AG08395 (cell line): ENCODE measurements at regions not wholly inside any gene's neighbourhood (a gene's known extent, or its start where the extent isn't known, plus 50 kb on each side); places are given as distances from the start of the nearest gene placed in this dataset.

ENCODE experiments used
- DNase-seq: peaks from one replicate; pipeline ENCODE4 v3.0.0; 2012; ENCODE audit warnings: mixed read lengths, low spot score

DNA sequence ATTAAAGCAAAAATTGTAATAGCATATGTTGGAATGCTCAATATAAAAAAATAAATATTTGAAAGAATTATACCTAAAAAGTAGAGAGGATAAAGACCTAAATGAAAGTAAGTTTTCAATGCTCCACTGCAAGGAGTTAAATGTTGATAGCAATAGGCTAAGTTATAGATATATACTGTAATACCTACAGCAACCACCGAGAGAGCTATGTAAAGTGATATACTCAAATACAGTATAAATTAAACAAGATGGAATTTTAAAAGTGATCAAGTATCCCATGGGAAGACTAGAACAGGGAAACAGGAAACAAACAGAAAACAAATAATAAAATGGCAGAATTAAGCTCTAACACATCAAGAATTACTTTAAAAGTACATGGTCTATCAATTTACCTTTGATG is 73.9 kb downstream of the CASP3 start:
- DNase-seq, result no peak

DNA sequence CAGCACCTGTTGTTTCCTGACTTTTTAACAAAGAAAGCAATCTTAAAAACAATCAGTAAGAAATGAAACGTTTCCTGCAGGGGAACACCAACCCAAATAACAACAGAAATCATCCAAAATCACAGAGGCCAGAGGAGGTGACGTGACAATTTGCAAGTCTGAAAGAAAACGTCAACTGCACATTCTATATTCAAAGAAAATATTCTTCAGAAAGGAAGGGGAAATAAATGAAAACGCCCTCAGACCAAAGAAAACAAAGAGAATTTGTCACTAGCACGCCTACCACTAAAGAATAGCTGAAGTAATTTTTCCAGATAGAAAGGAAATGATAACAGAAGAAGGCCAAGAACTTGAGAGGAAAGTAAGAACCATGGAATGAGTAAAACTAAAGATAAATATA is 74.4 kb downstream of the CASP3 start:
- DNase-seq, result no peak

DNA sequence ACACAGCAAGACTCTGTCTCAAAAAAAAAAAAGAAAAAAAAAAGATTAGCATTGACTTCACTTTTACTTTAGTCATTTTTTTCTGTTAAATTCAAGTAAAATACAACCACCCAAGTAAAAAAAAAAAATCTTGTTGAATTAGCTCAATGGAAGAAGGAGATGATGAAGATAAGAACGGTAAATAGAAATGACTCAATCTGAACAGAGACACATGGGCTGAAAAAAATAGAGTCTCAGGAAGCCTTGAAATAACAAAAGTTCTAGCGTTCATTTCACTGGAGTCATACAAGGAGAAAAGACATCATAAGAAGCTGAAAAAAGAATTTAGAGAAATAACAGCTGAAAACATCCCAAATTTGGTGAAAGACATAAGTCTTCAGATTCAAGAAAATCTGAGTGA is 75.5 kb downstream of the CASP3 start:
- DNase-seq, result no peak

DNA sequence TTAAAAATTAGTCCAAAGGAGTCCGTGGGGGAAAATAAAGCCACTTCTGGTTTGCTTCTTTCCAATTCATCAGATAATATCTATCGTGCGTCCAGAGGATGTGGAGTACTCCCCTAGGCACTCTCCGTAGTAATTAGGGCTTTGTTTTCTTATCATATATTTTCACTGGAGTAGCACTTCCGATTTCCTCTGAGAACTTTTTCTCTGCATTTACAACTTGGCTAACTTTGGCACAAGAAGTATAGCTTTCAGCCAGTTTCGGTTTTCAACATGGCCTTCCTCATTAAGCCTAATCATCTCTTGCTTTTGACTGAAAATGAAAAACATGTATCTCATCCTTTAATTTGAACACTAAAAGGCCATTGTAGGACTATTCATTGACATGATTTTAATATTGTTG is 80.5 kb downstream of the CASP3 start:
- DNase-seq, result no peak

DNA sequence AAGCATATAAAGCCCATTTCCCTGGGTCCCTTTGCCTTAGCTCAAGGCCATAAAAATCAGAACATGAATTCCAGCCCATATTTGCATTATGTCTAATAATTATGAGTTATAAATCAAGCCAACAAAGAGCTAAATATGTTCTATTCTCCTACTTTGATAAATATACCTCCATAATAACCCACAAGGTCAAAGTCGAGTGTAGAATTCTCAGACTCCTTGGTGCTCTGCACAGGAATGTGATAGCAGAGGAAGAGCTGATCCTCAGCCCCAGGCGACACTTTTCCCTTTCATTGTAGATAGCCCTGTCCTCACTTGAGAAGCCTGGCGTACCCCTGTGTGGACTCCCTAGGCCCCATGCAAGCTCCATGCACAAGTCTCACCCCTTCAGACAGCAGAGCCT is 85.6 kb downstream of the CASP3 start:
- DNase-seq, result no peak

DNA sequence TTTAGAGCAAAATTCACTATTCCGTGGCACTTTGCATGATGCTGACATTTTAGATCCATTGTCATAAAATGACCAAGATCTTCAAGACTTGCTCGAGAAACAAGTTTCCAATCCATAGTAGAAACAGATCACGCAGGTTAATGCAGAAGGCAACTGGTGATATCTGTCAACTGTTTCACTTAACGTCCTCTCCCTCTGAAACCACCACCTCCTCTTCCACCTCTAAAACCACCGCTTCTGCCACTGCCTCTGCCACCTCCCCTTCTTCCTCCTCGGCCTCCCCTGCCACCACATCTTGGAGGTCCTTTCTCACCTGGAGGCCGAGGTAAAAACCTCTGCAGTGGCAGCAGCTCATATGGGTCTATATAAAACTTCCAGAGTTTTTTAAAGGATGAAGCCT is 84.6 kb upstream of the IRF2 start:
- no peak for DNase-seq

DNA sequence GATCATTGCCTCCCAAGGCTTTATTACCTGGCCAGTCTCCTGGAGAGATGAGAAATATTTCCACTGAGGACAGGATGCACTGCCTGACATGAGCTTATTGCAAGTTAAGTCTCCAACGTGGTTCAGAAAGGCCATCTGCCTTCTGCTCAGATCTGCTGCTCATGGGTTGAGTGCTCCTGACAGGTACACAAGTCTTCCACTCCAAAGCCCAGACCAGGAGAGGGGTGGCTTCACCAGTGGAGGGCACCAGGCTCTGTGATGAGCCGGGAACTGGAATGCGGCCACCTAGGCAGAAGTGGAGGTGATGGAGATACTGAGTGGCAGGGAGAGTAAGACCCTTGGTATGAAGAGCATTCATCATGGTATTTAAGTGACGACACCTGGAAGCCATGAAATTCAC is 79.5 kb upstream of the IRF2 start:
- no peak for DNase-seq

DNA sequence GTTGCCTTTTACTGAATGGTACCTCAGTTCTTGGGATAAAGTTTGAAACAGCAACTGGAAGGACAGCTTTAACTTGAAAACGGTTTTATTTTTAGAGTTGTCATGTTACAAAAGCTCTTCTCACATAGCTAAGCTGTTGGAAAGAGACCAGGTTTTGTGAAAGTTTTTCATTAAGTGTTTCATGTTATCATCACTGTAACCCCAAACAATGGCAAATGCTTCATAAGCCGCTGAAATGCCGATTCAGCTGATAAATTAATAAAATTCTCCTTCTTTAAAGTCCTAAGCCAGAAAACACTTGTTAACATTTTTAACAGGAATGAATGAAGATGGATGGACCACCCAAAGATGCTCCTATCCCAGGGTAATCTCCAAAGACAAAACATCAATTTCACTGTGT is 76.1 kb upstream of the IRF2 start:
- DNase-seq, result no peak

DNA sequence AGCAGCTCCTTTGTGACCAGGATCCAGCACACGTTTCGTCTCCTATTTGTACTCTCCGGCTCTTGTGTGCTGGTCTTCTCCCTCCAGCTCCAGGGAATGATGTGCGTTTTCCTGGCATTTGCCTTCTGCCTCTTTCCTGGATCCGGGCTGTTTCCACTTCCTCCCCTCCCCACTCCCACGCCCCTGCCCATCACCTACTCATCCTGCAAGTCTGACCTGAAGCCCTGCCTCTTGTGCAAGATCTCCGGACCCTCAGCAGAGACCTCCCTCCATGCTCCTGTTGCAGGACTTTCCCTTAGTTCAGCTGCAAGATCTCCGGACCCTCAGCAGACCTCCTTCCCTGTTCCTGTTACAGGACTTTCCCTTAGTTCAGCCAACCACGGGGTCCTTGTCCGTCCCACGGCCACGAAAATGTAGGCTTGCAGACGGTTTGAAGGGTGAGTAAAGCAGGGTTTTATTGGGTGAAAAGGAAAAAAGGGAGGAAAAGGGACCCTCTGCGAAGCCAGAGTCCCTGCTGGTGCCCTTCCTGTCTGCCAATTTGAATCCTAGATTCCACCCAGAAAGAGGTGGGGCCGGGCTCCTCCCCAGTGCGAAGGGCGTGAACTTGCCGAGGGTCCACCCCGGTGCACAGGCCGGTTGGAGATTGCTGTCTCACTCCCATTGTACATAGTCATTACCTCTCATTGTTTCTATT is 74.4 kb upstream of the IRF2 start:
- no peak for DNase-seq

DNA sequence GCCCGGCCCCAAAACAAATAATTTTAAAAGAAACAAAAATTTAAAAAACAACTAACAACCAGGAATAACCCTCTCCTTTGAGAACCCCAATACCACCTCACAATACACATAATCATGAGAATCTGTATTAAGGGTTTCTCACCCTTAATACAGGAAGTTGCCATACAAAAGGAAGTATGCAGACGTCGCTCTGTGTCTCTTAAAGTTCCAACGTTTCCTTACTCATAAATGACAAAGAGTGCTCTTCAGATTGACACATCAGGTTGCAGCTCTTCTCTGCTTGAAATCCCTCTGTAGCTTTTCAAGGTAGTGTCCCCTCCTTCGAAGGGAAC is 73.9 kb upstream of the IRF2 start:
- DNase-seq, result no peak

DNA sequence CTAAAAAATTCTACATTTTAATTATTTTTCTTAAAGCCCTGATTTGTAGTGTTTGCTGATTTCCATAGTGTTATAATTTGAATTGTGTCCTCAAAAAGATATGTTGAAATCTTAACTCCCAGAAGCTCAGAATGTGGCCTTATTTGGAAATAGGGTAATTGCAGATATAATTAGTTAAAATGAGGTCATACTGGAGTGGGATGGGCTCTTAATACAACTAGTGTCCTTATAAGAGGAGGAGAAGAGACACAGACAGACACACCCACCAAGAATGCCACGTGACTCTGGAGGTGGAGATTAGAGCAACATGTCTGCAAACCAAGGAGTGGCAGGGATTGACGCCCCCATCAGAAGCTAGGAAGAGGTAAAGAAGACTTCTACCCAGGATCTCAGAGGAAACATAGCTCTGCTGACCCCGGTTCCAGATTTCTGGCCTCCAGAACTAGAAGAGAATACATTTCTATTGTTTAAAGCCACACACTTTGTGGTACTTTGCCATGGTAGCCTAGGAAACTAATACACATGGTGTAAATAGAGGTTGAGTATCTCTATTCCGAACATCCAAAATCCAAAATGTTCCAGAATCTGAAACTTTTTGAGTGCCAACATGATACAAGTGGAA is 70.5 kb upstream of the IRF2 start:
- no peak for DNase-seq

DNA sequence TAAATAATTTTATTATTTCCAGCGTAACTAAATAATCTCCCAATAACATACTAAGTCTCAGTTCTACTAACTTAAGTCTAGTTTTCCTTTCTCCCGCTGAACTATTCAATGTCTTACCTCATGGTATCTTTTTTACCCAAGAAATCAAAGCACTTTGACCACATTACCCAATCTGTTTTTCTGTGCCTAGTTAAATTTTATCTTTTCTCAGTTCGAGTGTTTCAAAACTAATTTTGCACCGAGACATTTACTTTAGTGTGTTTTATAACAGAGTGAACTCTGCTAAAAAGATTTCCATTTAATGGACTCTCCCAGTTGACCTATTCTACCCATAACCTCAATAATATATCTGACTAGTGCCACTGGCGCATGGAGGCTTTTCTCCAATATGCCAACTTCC is 67.6 kb upstream of the IRF2 start:
- no peak for DNase-seq

DNA sequence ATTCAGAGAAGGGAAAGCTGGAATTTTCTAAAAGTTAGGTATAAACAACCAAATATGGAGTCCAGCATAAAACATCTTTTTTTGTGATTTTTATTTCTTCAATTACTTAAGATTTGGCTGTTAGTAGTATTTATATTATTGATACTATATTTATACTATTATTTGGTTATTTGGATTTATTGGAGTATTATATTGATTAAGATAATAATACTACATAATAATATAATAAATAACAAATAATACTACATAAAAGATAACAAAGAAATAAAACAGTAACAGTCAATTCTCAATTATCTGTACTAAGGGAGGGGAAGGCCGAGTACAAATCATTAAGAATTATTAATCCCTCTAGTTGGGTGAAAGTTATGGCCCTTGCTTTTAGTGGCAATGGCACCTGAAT is 66.0 kb upstream of the IRF2 start:
- no peak for DNase-seq

DNA sequence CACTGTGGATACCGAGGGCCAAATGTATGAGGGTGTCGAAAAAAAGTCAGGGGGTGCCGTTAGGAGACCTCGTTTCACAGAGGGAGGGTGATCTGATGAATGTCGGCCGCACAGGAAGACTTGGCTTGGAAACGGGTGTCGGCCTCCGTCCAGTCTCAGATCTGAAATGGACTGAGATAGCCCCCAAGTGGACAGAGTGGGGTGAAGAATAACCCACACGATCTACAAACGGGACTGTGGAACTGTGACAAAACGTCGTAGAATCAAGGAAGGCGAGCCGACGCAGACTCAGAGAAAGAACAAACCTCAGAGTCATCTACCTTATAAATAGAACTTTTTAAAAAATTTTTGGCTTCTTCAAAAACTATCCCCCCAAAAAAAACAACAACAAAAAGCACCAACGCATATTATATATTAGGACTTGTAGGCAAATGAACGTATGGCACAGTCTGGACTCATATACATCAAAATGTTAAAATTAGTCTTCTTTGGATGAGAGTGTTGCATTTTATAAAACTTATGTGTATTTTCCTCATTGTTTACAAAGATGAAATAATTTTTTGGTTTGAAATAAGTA is 63.8 kb upstream of the IRF2 start:
- DNase-seq, result peak; percentile 85

DNA sequence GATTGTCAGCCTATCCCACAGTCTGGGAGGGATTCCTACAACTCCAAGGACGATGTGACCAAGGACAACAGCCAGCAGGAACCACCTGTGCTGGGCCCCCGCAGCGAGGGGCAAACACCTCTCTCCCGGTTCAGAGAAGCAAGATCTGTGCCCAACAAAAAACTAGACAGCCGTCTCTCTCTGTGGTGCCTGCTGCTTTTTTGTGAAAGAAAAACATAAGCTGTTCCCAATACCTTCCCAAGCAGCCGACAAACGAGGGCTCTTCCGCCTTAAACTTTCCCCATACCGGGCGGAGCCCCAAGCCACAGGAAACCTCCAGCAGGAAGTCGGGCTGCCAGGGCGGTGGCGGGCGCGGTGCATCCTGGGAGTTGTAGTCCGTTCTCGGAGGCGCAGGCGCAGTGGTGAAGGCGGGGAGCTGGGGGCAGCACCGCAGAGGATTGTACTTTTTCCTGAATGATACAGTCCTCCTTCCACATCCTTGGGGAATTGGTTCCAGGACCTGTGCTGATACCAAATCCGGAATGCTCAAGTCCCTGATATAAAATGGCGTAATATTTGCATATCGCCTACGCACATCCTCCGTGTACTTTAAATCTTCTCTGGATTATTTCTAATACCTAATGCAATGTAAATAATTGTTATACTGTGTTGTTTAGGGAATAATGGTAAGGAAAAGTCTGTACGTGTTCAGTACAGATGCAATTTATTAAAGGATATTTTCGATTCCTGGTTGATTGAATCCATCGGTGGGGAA is 63.1 kb upstream of the IRF2 start:
- DNase-seq, result peak; percentile 95

DNA sequence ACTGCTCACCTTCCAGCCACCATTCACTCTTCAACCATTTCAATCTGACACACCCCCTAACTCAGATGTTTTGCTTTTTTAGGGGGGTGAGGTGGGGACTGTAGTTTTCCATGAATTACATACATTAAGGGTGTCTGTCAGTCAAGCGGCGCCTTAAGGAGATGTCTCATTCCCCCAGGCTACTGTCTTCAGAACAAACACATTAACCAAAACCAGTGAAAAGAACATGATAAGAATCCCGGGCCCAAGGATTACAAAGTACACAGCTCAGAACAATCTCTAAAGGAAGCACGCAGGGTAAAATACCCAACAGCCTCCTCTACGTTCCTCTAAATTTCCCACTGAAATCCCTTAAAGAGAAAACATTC is 62.5 kb upstream of the IRF2 start:
- DNase-seq, result no peak

DNA sequence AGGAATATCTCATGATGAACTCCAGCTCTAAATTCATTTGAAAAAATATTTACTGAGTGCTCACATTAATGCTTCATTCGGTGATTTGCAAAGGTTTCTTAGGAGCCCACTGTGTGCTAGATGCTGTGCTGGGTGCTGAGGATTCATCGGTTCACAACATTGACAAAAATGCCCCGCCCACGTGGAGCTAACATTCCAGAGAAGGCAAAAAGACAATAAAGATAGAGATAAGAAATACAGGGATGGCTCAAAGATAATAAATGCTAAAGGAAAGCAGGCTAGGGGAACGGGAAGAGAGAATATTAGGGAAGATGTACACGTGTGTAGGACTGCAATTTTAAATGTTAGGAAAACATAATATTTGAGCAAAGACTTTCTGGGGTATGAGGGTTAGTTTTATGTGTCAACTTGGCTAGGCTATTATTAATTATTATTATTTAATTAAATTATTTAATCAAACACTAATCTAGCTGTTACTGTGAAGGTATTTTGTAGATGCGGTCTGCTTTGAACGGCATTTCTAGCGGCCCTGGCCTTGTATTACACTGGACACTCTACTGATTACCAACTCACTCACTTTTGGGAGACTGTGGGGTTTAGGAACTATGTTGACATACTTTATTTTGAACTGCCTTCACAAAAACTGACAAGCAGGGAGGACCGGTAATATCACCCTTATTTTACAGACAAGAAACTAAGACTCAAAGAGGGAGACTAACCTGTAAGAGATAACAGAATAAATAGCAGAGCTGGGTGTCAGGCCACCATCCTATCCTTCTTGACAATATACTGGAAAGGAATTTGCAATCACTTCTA is 61.9 kb upstream of the IRF2 start:
- no peak for DNase-seq

DNA sequence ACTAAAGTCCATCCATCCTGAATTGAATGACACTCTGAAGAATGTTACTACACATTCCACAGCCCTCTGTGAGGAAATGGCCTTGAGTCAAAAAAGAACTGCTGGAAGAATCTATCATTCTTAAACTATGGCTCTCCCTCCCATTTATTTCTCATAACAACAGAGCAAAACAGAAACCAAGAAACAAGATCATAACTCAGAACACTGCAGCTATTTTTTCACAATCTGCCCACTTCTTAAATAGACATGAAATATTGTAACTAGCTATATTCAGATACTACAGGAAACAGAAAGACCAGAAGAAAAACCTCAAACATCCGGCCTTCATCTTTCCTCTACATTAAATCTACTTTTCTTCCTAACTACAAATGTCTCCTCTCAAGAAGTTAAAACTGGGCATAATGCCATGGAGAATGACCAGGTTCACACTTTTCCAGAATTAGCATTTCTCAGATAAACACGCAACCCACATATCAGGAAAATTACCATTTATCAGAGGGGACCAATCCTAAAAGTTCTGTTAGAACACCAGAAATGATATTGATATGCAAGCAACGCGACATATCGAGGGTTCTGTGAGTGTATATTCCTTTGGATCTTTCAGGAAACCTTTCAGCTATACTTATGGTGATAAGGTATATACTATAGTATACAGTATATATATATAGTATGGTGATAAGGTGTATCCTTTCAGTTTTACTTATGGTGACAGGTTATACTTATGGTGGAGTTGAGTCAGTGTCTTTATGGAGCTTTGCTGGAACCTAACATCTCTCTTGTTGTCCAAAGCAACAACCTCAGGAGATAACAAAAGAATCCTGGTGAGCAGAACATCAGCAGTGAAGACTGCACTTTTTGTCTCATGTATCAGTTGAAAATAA is 60.4 kb upstream of the IRF2 start:
- DNase-seq, result peak; percentile 76

DNA sequence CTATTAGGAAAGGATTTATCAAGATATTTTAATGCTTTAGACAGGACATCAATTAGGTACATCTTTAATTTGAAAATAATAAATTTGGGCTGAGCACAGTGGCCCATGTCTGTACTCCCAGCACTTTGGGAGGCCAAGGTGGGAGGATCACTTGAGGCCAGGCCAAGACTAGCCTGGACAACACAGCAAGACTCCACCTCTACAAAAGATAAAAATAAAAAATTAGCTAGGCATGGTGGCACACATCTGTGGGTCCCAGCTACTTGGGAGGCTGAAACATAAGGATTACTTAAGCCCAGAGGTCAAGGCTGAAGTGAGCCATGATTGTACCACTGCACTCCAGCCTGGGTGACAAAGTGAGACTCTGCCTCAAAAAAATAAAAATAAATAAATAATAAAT is 59.6 kb upstream of the IRF2 start:
- no peak for DNase-seq

DNA sequence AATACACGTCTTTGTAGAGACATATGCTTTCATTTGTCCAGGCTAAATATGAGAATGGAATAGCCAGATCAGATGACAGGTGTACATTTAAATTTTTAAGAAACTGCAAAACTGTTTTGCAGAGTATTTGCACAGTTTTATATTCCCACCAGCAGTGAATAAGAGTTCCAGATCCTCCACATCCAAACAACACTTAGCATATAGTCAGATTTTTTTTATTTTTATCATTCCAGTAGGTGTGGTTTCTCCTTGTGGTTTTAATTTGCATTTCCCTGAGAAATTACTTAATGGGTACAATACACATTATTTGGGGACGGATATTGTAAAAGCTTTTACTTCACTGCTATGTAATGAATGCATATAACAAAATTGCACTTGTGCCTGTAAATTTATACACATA is 56.7 kb upstream of the IRF2 start:
- DNase-seq, result no peak

DNA sequence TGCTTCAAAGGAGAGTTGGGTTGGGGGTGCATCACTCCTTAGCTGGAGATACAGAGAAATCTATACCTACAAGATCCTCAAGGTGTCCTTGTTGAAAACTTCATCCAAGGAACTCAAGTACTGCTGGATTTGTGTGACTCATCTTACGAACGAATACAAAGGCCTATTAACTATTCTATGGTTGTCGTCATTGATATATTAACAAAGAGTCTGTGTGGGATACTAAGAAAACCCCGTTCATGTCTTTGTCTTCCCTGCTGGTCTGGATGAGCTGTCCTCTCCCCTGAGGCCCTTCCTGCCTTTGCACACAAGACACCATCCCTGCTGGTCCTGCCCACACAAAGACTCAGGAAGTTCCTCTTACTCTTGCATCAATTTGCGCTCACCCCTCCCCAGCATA is 54.9 kb upstream of the IRF2 start:
- no peak for DNase-seq

DNA sequence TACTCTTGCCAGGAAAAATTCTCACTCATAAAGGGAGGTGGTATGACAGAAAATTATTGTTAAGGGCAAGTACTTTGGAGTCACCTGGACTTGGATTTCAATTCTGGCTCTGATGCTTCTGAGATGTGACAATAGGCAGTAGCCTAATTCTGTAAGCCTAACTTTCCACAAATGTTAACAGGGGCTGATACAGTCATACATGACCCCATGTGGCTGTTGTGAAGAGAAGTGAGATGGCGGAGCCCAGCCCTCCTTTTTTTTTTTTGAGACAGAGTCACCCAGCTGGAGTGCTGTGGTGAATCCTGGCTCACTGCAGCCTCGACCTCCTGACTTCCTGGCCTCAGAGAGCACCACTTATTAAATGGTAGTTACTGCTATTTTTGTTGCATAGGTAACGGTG is 54.4 kb upstream of the IRF2 start:
- no peak for DNase-seq
